T47D (cell line): ENCODE measurements at regions not wholly inside any gene's neighbourhood (a gene's known extent, or its start where the extent isn't known, plus 50 kb on each side); places are given as distances from the start of the nearest gene placed in this dataset.

Experiments
- DNase-seq, 2 experiments: peaks; one replicate each; pipeline versions ENCODE4 v3.0.0 to v3.0.0-alpha.2; 2011 to 2012; ENCODE audit warnings: low read depth in 1 of 2, low spot score in 1 of 2
- JUND ChIP-seq: IDR thresholded peaks from 2 replicates; pipeline ENCODE4 v1.6.1; 2012; ENCODE audit warnings: low read depth
- in situ Hi-C: cut with HindIII; loops from 2 replicates; pipeline ENCODE4 v1.10.0; 2016; ENCODE audit warnings: low sequenced_read_pairs, low pct_unique_long_range_greater_than_20kb

GRCh38 chr7:120114626-120115025 lies 158.3 kb upstream of the KCND2 start:
- TF ChIP-seq JUND: no peak
- in situ Hi-C loops: no loop called here
- no peak for DNase-seq

- DNase-seq: no peak
- in situ Hi-C loops: no loop called here
- TF ChIP-seq JUND: no peak
Measured at GRCh38 chr7:120123528-120123927, 149.4 kb upstream of the KCND2 start.

- in situ Hi-C loops: no loop called here
Measured at GRCh38 chr7:120131096-120131839, 141.7 kb upstream of the KCND2 start.

GRCh38 chr7:120138497-120138896 lies 134.5 kb upstream of the KCND2 start:
- no peak for TF ChIP-seq JUND
- DNase-seq: no peak
- in situ Hi-C loops: no loop called here

More at GRCh38 chr7:120131096-120131839, 141.7 kb upstream of the KCND2 start:
- no peak for DNase-seq
- no peak for TF ChIP-seq JUND

- no peak for TF ChIP-seq JUND
- in situ Hi-C loops: no loop called here
- no peak for DNase-seq
Measured at GRCh38 chr7:120156476-120156875, 116.5 kb upstream of the KCND2 start.

GRCh38 chr7:120160166-120160565 lies 112.8 kb upstream of the KCND2 start:
- in situ Hi-C loops: no loop called here
- no peak for DNase-seq
- no peak for TF ChIP-seq JUND

GRCh38 chr7:120163449-120163848 lies 109.5 kb upstream of the KCND2 start:
- no peak for TF ChIP-seq JUND
- DNase-seq: no peak
- in situ Hi-C loops: no loop called here

- in situ Hi-C loops: no loop called here
- DNase-seq: no peak
- no peak for TF ChIP-seq JUND
Measured at GRCh38 chr7:120165227-120165626, 107.7 kb upstream of the KCND2 start.

GRCh38 chr7:120168066-120168465 lies 104.9 kb upstream of the KCND2 start:
- in situ Hi-C loops: no loop called here
- DNase-seq: no peak

GRCh38 chr7:120169996-120170783 lies 102.8 kb upstream of the KCND2 start:
- in situ Hi-C loops: no loop called here
- TF ChIP-seq JUND: no peak
- DNase-seq: no peak

More at GRCh38 chr7:120168066-120168465, 104.9 kb upstream of the KCND2 start:
- no peak for TF ChIP-seq JUND

- in situ Hi-C loops: no loop called here
- DNase-seq: no peak
- TF ChIP-seq JUND: no peak
Measured at GRCh38 chr7:120170834-120171233, 102.1 kb upstream of the KCND2 start.

GRCh38 chr7:120171406-120171805 lies 101.6 kb upstream of the KCND2 start:
- DNase-seq: no peak
- TF ChIP-seq JUND: no peak
- in situ Hi-C loops: no loop called here

- TF ChIP-seq JUND: no peak
- DNase-seq: no peak
- in situ Hi-C loops: no loop called here
Measured at GRCh38 chr7:120180221-120180620, 92.8 kb upstream of the KCND2 start.

GRCh38 chr7:120181499-120181898 lies 91.5 kb upstream of the KCND2 start:
- no peak for DNase-seq
- TF ChIP-seq JUND: no peak
- in situ Hi-C loops: no loop called here
